ENCODE measurements at regions not wholly inside any gene's neighbourhood (a gene's known extent, or its start where the extent isn't known, plus 50 kb on each side); places are given as distances from the start of the nearest gene placed in this dataset.

DNA sequence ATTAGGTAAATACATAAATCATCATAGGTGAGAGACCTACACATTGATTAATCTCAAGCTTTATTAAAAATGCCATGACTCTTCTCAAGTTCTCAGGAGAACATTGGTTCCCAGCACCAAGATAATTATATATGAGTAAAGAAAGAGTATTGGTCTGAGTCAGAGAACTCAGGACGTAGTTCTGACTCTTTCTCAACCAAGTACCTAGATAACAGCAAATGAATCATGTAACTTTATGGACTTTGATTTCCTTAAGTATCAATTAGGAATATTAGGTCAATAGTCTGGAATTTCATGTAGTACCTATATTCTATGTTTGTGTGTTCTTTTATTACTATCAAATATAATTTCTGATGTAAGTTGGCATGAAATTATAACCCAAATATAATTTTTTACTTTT, 409.9 kb downstream of the GABRG1 start:
- DNase-seq (ENCODE audit: low read depth in 1 of 2, low spot score in 1 of 2), result no peak
- Histone ChIP-seq H3K27me3 (ENCODE audit: insufficient read depth, poor library complexity, severe bottlenecking) (no peaks in the 10 kb centered on the region), H3K4me3 (replicated peaks; ENCODE audit: insufficient read depth, low read length) (no peak overlapping the region), H3K27ac (replicated peaks) (no peak overlapping the region)
- TF ChIP-seq GABPA (IDR thresholded peaks at IDR 0.05; ENCODE audit: low read depth), result no peak
- TF ChIP-seq, protein P1, sequence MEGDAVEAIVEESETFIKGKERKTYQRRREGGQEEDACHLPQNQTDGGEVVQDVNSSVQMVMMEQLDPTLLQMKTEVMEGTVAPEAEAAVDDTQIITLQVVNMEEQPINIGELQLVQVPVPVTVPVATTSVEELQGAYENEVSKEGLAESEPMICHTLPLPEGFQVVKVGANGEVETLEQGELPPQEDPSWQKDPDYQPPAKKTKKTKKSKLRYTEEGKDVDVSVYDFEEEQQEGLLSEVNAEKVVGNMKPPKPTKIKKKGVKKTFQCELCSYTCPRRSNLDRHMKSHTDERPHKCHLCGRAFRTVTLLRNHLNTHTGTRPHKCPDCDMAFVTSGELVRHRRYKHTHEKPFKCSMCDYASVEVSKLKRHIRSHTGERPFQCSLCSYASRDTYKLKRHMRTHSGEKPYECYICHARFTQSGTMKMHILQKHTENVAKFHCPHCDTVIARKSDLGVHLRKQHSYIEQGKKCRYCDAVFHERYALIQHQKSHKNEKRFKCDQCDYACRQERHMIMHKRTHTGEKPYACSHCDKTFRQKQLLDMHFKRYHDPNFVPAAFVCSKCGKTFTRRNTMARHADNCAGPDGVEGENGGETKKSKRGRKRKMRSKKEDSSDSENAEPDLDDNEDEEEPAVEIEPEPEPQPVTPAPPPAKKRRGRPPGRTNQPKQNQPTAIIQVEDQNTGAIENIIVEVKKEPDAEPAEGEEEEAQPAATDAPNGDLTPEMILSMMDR (IDR thresholded peaks at IDR 0.05; ENCODE audit: insufficient read depth, low read length), result no peak
- TF ChIP-seq, protein P2, sequence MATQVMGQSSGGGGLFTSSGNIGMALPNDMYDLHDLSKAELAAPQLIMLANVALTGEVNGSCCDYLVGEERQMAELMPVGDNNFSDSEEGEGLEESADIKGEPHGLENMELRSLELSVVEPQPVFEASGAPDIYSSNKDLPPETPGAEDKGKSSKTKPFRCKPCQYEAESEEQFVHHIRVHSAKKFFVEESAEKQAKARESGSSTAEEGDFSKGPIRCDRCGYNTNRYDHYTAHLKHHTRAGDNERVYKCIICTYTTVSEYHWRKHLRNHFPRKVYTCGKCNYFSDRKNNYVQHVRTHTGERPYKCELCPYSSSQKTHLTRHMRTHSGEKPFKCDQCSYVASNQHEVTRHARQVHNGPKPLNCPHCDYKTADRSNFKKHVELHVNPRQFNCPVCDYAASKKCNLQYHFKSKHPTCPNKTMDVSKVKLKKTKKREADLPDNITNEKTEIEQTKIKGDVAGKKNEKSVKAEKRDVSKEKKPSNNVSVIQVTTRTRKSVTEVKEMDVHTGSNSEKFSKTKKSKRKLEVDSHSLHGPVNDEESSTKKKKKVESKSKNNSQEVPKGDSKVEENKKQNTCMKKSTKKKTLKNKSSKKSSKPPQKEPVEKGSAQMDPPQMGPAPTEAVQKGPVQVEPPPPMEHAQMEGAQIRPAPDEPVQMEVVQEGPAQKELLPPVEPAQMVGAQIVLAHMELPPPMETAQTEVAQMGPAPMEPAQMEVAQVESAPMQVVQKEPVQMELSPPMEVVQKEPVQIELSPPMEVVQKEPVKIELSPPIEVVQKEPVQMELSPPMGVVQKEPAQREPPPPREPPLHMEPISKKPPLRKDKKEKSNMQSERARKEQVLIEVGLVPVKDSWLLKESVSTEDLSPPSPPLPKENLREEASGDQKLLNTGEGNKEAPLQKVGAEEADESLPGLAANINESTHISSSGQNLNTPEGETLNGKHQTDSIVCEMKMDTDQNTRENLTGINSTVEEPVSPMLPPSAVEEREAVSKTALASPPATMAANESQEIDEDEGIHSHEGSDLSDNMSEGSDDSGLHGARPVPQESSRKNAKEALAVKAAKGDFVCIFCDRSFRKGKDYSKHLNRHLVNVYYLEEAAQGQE (IDR thresholded peaks at IDR 0.05; ENCODE audit: insufficient replicate concordance, low read depth), result no peak
- no peak for TF ChIP-seq POLR2AphosphoS5 (IDR thresholded peaks at IDR 0.05; ENCODE audit: low read depth)
- TF ChIP-seq SPI1 (IDR thresholded peaks at IDR 0.05; ENCODE audit: borderline replicate concordance, low read depth), result no peak

DNA sequence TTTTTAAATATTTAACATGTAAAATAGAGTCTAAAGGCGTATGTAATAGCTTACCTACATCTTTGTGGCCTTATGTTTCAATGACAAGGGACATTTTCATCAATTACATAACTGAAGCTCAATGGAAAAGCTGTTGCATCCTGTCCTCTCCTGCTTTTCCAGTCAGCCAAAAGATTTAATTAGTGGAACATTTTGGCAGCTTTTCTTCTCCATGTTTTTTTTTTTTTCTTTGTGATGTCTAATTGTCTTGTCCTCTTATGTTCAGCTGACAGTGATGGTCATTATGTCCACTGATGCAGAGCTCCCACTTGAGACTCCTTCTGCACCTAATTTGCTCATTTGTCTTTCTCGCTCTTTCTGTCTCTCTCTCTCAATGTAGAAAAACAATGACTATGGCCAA, 422.2 kb downstream of the GABRG1 start:
- TF ChIP-seq POLR2AphosphoS5 (IDR thresholded peaks at IDR 0.05; ENCODE audit: low read depth) (no peak), GABPA (IDR thresholded peaks at IDR 0.05; ENCODE audit: low read depth) (no peak), SPI1 (IDR thresholded peaks at IDR 0.05; ENCODE audit: borderline replicate concordance, low read depth) (no peak)
- TF ChIP-seq, protein P2 (IDR thresholded peaks at IDR 0.05; ENCODE audit: insufficient replicate concordance, low read depth), result no peak
- TF ChIP-seq, protein P1 (IDR thresholded peaks at IDR 0.05; ENCODE audit: insufficient read depth, low read length), result no peak
- no peak for DNase-seq (ENCODE audit: low read depth in 1 of 2, low spot score in 1 of 2)

DNA sequence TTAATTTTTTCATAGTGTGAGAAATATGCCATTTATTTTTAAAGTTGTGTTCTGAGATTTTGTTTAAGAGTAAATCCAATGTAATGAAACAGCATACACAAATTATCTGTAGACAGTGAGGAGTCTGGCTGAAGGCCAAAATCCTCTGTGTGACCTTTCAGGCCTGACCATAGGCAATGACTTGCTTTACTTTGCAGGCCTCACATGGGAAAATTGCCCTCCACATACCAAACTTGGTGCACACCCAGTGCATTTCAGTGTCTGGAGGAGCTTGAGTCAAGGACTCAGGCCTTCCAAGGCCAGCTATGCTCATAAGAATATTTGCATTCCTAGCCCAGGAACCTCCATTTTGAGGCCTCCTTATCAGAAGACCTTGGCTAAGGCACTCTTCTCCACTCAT, 430.1 kb downstream of the GABRG1 start:
- Histone ChIP-seq H3K4me3 (replicated peaks; ENCODE audit: insufficient read depth, low read length) (no peak overlapping the region), H3K27ac (replicated peaks) (no peak overlapping the region), H3K27me3 (ENCODE audit: insufficient read depth, poor library complexity, severe bottlenecking) (no peaks in the 10 kb centered on the region)
- DNase-seq (ENCODE audit: low read depth in 1 of 2, low spot score in 1 of 2), result no peak
- TF ChIP-seq SPI1 (IDR thresholded peaks at IDR 0.05; ENCODE audit: borderline replicate concordance, low read depth), result no peak
- TF ChIP-seq GABPA (IDR thresholded peaks at IDR 0.05; ENCODE audit: low read depth), result no peak
- TF ChIP-seq, protein P1 (IDR thresholded peaks at IDR 0.05; ENCODE audit: insufficient read depth, low read length), result no peak
- TF ChIP-seq, protein P2 (IDR thresholded peaks at IDR 0.05; ENCODE audit: insufficient replicate concordance, low read depth), result no peak
- TF ChIP-seq POLR2AphosphoS5 (IDR thresholded peaks at IDR 0.05; ENCODE audit: low read depth), result no peak

More for the DNA sequence above, 422.2 kb downstream of the GABRG1 start:
- Histone ChIP-seq H3K27me3 (ENCODE audit: insufficient read depth, poor library complexity, severe bottlenecking) (no peaks in the 10 kb centered on the region), H3K4me3 (replicated peaks; ENCODE audit: insufficient read depth, low read length) (no peak overlapping the region), H3K27ac (replicated peaks) (no peak overlapping the region)
